ENCODE measurements at regions not wholly inside any gene's neighbourhood (a gene's known extent, or its start where the extent isn't known, plus 50 kb on each side); places are given as distances from the start of the nearest gene placed in this dataset.
A peak's percentile ranks its signal among the peaks of the same experiment; 100 is the strongest.

- TF ChIP-seq CTCF (IDR thresholded peaks at IDR 0.05) = no peak
- TF ChIP-seq REST (IDR thresholded peaks at IDR 0.05; ENCODE audit: insufficient read depth in 1 of 2, low read depth in 2 of 2, low read length in 1 of 2) = peak in 1 of 2 experiments; percentile 69; a peak in 2 of 4 replicates
- no peak for TF ChIP-seq POLR2AphosphoS5 (IDR thresholded peaks at IDR 0.05; ENCODE audit: low read depth, low read length)
- TF ChIP-seq TCF7L2 (IDR thresholded peaks at IDR 0.05; ENCODE audit: low read depth, low read length) = no peak
- no peak for TF ChIP-seq SIN3A (IDR thresholded peaks at IDR 0.05; ENCODE audit: borderline replicate concordance, insufficient read depth, low read depth, low read length)
Observed at GRCh38 chr22:48167238-48167637, 1404.8 kb downstream of the TBC1D22A start.

Data from Panc1 (cell line).